WTC11 (cell line): ENCODE measurements at regions not wholly inside any gene's neighbourhood (a gene's known extent, or its start where the extent isn't known, plus 50 kb on each side); places are given as distances from the start of the nearest gene placed in this dataset.
"Not testable (repeated sequence)": the region's sequence is repeated elsewhere in the genome, so short reads cannot be mapped to it uniquely, and the experiment has no call there.

Experiments used
- ATAC-seq: fragments of 200-7000 bp; cut with Tn5 transposase; 2 replicates; pipeline ENCODE4 v1.10.0; 2021; ENCODE audit warnings: mild to moderate bottlenecking, moderate library complexity
- CTCF ChIA-PET: fragments of 300-600 bp; sonication (Branson Sonifier 250); formaldehyde crosslinking; loops from one replicate; lab custom pipeline; 2021; ENCODE audit warnings: antibody characterized with exemption; lab: Charles Lee
- POLR2A ChIA-PET: fragments of 350-600 bp; sonication (Branson Sonifier 250); formaldehyde crosslinking; loops from one replicate; lab custom pipeline; 2021; ENCODE audit warnings: antibody characterized with exemption; lab: Charles Lee
- DNase-seq: peaks from one replicate; pipeline ENCODE4 v3.0.0; 2021; ENCODE audit warnings: low spot score
- H3K27ac Mint-ChIP-seq: 2 replicates; pipeline ENCODE4 v1.8.0; 2021; ENCODE audit warnings: mixed read lengths
- H3K27me3 Mint-ChIP-seq: 2 replicates; pipeline ENCODE4 v1.8.0; 2021; ENCODE audit warnings: low read depth, mild to moderate bottlenecking, moderate library complexity, mixed read lengths
- H3K36me3 Mint-ChIP-seq: 2 replicates; pipeline ENCODE4 v1.8.0; 2021; ENCODE audit warnings: mixed read lengths
- H3K4me1 Mint-ChIP-seq: 2 replicates; pipeline ENCODE4 v1.8.0; 2022; ENCODE audit warnings: mixed read lengths
- H3K4me3 Mint-ChIP-seq: 2 replicates; pipeline ENCODE4 v1.8.0; 2021; ENCODE audit warnings: mild to moderate bottlenecking, moderate library complexity, mixed read lengths
- H3K9me3 Mint-ChIP-seq: 2 replicates; pipeline ENCODE4 v1.8.0; 2021; ENCODE audit warnings: mixed read lengths
- ELF4 ChIP-seq: sonication (generic); formaldehyde crosslinking; IDR thresholded peaks from 2 replicates; pipeline ENCODE4 v1.8.1; 2022; ENCODE audit warnings: low read depth, mild to moderate bottlenecking, moderate library complexity, missing genetic modification reagents
- EMX1 ChIP-seq: fragments of 250-450 bp; sonication (Bioruptor Pico); IDR thresholded peaks from 2 replicates; pipeline ENCODE4 v1.8.0; 2021; ENCODE audit warnings: mild to moderate bottlenecking
- FOXP1 ChIP-seq: sonication (generic); formaldehyde crosslinking; IDR thresholded peaks from 2 replicates; pipeline ENCODE4 v1.8.0; 2022; ENCODE audit warnings: missing genetic modification reagents, mild to moderate bottlenecking, moderate library complexity, borderline replicate concordance
- GTF2I ChIP-seq: fragments of 250-450 bp; sonication (Bioruptor Pico); conservative IDR thresholded peaks from 2 replicates; pipeline ENCODE4 v1.4.0; 2021; ENCODE audit warnings: mild to moderate bottlenecking
- KAT7 ChIP-seq: sonication (generic); formaldehyde crosslinking; IDR thresholded peaks from 2 replicates; pipeline ENCODE4 v1.8.1; 2023; ENCODE audit warnings: missing genetic modification reagents, mild to moderate bottlenecking, borderline replicate concordance
- RELA ChIP-seq: sonication (generic); formaldehyde crosslinking; IDR thresholded peaks from 2 replicates; pipeline ENCODE4 v1.8.1; 2022; ENCODE audit warnings: missing genetic modification reagents, mild to moderate bottlenecking, borderline replicate concordance
- TCF7 ChIP-seq: sonication (generic); formaldehyde crosslinking; IDR thresholded peaks from 2 replicates; pipeline ENCODE4 v1.8.0; 2022; ENCODE audit warnings: mild to moderate bottlenecking, low read depth, missing genetic modification reagents, moderate library complexity
- TP53 ChIP-seq: sonication (generic); formaldehyde crosslinking; IDR thresholded peaks from 2 replicates; pipeline ENCODE4 v1.8.1; 2023; ENCODE audit warnings: mild to moderate bottlenecking, missing genetic modification reagents
- ZNF219 ChIP-seq: sonication (generic); formaldehyde crosslinking; IDR thresholded peaks from 2 replicates; pipeline ENCODE4 v1.8.0; 2023; ENCODE audit warnings: missing genetic modification reagents, mild to moderate bottlenecking, borderline replicate concordance
- ZNF317 ChIP-seq: sonication (generic); formaldehyde crosslinking; IDR thresholded peaks from 2 replicates; pipeline ENCODE4 v1.8.1; 2023; ENCODE audit warnings: low read depth, mild to moderate bottlenecking, moderate library complexity, missing genetic modification reagents, borderline replicate concordance
- ZNF396 ChIP-seq: fragments of 250-450 bp; sonication (Bioruptor Pico); IDR thresholded peaks from 2 replicates; pipeline ENCODE4 v1.8.0; 2021; ENCODE audit warnings: mild to moderate bottlenecking, moderate library complexity, borderline replicate concordance
- TF ChIP-seq, protein P1 (sequence below): sonication (generic); formaldehyde crosslinking; IDR thresholded peaks from 2 replicates; pipeline ENCODE4 v1.8.1; 2022; ENCODE audit warnings: low read depth, missing genetic modification reagents, borderline replicate concordance
- TF ChIP-seq, protein P2 (sequence below): sonication (generic); formaldehyde crosslinking; IDR thresholded peaks from 2 replicates; pipeline ENCODE4 v1.8.1; 2023; ENCODE audit warnings: mild to moderate bottlenecking, missing genetic modification reagents
- TF ChIP-seq, protein P3 (sequence below): sonication (generic); formaldehyde crosslinking; IDR thresholded peaks from 2 replicates; pipeline ENCODE4 v1.8.1; 2022; ENCODE audit warnings: mild to moderate bottlenecking, moderate library complexity, missing genetic modification reagents
- TF ChIP-seq, protein P4 (sequence below): sonication (generic); formaldehyde crosslinking; IDR thresholded peaks from 2 replicates; pipeline ENCODE4 v1.8.1; 2023; ENCODE audit warnings: mild to moderate bottlenecking, moderate library complexity, missing genetic modification reagents
- TF ChIP-seq, protein P5 (sequence below): sonication (generic); formaldehyde crosslinking; IDR thresholded peaks from 2 replicates; pipeline ENCODE4 v1.8.0; 2022; ENCODE audit warnings: mild to moderate bottlenecking, missing genetic modification reagents
- TF ChIP-seq, protein P6 (sequence below): sonication (generic); formaldehyde crosslinking; IDR thresholded peaks from 2 replicates; pipeline ENCODE4 v1.8.0; 2022; ENCODE audit warnings: mild to moderate bottlenecking, missing genetic modification reagents
- TF ChIP-seq, protein P7 (sequence below): sonication (generic); formaldehyde crosslinking; IDR thresholded peaks from 2 replicates; pipeline ENCODE4 v1.8.1; 2023; ENCODE audit warnings: mild to moderate bottlenecking, missing genetic modification reagents, moderate library complexity
- TF ChIP-seq, protein P8 (sequence below): sonication (generic); formaldehyde crosslinking; IDR thresholded peaks from 2 replicates; pipeline ENCODE4 v1.8.1; 2023; ENCODE audit warnings: mild to moderate bottlenecking, missing genetic modification reagents

DNA sequence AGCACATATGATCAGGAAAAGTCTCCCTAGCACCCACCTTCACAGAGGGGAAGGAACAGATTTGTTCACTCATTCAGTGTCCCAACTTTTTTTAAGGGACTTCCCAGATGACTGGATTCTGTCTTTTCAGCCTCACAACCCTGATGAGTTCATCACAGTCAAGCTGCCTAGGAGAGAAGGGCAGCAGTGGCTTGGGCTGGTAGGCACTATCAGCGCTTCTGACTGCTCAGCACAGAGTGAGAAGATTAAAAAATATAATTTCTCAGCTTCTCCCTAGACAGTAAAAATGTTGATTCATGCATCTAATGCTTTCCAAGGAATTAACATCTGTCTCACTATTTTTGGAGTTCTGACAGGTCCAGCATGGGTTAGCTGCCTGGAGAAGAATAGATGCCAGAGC is 328.2 kb downstream of the DTHD1 start:
- peaks cover 40% of the 10 kb centered on the region for H3K9me3 Mint-ChIP-seq
- no peak overlapping the region for H3K4me3 Mint-ChIP-seq
- ATAC-seq (no peak), DNase-seq (no peak)
- POLR2A ChIA-PET: no interaction called here
- no peaks in the 10 kb centered on the region for H3K27me3 Mint-ChIP-seq
- TF ChIP-seq ZNF219 (no peak), EMX1 (CRISPR knock-in tag) (no peak)
- TF ChIP-seq, protein P1, sequence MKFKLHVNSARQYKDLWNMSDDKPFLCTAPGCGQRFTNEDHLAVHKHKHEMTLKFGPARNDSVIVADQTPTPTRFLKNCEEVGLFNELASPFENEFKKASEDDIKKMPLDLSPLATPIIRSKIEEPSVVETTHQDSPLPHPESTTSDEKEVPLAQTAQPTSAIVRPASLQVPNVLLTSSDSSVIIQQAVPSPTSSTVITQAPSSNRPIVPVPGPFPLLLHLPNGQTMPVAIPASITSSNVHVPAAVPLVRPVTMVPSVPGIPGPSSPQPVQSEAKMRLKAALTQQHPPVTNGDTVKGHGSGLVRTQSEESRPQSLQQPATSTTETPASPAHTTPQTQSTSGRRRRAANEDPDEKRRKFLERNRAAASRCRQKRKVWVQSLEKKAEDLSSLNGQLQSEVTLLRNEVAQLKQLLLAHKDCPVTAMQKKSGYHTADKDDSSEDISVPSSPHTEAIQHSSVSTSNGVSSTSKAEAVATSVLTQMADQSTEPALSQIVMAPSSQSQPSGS: no peak
- H3K36me3 Mint-ChIP-seq: peaks cover 18% of the 10 kb centered on the region
- CTCF ChIA-PET: no interaction called here
- H3K27ac Mint-ChIP-seq: no peak overlapping the region
- H3K4me1 Mint-ChIP-seq: no peaks in the 10 kb centered on the region

DNA sequence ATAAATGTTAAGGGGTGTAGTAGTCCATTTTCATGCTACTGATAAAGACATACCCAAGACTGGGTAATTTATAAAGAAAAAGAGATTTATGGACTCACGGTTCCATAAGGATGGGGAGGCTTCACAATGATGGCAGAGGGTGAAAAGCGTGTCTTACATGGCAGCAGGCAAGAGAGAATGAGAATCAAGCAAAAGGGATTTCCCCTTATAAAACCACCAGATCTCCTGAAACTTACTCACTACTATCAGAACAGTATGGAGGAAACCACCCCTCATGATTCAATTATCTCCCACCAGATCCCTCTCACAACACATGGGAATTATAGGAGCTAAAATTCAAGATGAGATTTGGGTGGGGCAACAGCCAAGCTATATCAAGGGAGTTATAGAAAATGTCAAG is 329.2 kb downstream of the DTHD1 start:
- DNase-seq (no peak), ATAC-seq (no peak)
- CTCF ChIA-PET: no interaction called here
- TF ChIP-seq, protein P2, sequence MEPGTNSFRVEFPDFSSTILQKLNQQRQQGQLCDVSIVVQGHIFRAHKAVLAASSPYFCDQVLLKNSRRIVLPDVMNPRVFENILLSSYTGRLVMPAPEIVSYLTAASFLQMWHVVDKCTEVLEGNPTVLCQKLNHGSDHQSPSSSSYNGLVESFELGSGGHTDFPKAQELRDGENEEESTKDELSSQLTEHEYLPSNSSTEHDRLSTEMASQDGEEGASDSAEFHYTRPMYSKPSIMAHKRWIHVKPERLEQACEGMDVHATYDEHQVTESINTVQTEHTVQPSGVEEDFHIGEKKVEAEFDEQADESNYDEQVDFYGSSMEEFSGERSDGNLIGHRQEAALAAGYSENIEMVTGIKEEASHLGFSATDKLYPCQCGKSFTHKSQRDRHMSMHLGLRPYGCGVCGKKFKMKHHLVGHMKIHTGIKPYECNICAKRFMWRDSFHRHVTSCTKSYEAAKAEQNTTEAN (CRISPR knock-in tag): no peak
- TF ChIP-seq, protein P3, sequence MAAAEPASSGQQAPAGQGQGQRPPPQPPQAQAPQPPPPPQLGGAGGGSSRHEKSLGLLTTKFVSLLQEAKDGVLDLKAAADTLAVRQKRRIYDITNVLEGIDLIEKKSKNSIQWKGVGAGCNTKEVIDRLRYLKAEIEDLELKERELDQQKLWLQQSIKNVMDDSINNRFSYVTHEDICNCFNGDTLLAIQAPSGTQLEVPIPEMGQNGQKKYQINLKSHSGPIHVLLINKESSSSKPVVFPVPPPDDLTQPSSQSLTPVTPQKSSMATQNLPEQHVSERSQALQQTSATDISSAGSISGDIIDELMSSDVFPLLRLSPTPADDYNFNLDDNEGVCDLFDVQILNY (CRISPR knock-in tag): no peak
- TF ChIP-seq, protein P4, sequence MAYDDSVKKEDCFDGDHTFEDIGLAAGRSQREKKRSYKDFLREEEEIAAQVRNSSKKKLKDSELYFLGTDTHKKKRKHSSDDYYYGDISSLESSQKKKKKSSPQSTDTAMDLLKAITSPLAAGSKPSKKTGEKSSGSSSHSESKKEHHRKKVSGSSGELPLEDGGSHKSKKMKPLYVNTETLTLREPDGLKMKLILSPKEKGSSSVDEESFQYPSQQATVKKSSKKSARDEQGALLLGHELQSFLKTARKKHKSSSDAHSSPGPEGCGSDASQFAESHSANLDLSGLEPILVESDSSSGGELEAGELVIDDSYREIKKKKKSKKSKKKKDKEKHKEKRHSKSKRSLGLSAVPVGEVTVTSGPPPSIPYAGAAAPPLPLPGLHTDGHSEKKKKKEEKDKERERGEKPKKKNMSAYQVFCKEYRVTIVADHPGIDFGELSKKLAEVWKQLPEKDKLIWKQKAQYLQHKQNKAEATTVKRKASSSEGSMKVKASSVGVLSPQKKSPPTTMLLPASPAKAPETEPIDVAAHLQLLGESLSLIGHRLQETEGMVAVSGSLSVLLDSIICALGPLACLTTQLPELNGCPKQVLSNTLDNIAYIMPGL (CRISPR knock-in tag): no peak
- TF ChIP-seq GTF2I: no peak
- no peak for TF ChIP-seq ELF4 (CRISPR knock-in tag)
- no peak for TF ChIP-seq FOXP1 (CRISPR knock-in tag)
- Mint-ChIP-seq H3K9me3 (peaks cover 41% of the 10 kb centered on the region), H3K4me1 (no peaks in the 10 kb centered on the region), H3K27me3 (no peaks in the 10 kb centered on the region), H3K4me3 (no peak overlapping the region), H3K36me3 (peaks cover 15% of the 10 kb centered on the region), H3K27ac (no peak overlapping the region)
- POLR2A ChIA-PET: no interaction called here

DNA sequence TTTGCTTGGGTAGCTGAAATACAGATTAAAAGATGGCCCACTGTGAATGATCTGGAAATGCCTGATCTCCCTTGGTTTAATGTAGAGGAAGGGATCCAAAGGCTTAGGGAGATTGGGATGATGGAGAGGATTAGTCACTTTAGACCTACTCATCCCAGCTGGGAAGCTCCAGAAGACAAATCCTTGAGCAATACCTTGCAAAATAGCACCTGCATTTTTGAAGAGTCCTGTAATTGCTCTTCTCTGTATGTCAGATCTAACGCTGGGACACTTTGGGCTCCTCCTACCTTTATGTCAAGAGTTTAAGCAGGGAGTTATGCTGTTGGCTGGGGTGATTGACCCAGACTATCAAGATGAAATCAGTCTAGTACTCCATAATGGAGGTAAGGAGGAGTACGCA is 331.7 kb downstream of the DTHD1 start:
- H3K4me3 Mint-ChIP-seq, H3K27ac Mint-ChIP-seq, ATAC-seq, POLR2A ChIA-PET, H3K4me1 Mint-ChIP-seq, CTCF ChIA-PET, DNase-seq, H3K27me3 Mint-ChIP-seq: not testable (repeated sequence)
- Mint-ChIP-seq H3K36me3 (peaks cover 23% of the 10 kb centered on the region), H3K9me3 (peaks cover 48% of the 10 kb centered on the region)

DNA sequence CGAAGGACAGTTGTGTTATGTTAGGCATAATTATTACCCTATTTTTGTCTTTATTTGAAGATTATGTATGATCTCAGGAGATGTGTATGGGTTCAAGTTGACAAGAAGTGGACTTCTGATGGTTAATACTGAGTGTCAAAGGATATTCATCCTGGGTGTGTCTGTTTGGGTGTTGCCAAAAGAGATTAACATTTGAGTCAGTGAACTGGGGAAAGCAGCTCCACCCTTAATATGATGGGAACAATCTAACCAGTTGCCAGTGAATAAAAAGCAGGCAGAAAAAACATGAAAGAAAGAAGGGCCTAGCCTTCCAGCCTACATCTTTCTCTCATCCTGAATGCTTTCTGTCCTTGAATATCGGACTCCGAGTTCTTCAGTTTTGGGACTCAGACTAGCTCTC is 332.6 kb downstream of the DTHD1 start:
- ChIA-PET CTCF (no interaction called here), POLR2A (no interaction called here)
- peaks cover 23% of the 10 kb centered on the region for H3K36me3 Mint-ChIP-seq
- peaks cover 3% of the 10 kb centered on the region; the same call in 1 of the 2 replicates for H3K4me1 Mint-ChIP-seq
- peaks cover 48% of the 10 kb centered on the region for H3K9me3 Mint-ChIP-seq
- no peak overlapping the region for H3K27ac Mint-ChIP-seq
- no peaks in the 10 kb centered on the region for H3K27me3 Mint-ChIP-seq
- DNase-seq (no peak), ATAC-seq (no peak)
- no peak overlapping the region for H3K4me3 Mint-ChIP-seq
- TF ChIP-seq TP53 (CRISPR knock-in tag) (no peak), RELA (no peak), TCF7 (no peak), ZNF396 (no peak), KAT7 (CRISPR knock-in tag) (no peak), ZNF317 (no peak)
- TF ChIP-seq, protein P5, sequence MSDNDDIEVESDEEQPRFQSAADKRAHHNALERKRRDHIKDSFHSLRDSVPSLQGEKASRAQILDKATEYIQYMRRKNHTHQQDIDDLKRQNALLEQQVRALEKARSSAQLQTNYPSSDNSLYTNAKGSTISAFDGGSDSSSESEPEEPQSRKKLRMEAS (CRISPR knock-in tag): no peak
- TF ChIP-seq, protein P6, sequence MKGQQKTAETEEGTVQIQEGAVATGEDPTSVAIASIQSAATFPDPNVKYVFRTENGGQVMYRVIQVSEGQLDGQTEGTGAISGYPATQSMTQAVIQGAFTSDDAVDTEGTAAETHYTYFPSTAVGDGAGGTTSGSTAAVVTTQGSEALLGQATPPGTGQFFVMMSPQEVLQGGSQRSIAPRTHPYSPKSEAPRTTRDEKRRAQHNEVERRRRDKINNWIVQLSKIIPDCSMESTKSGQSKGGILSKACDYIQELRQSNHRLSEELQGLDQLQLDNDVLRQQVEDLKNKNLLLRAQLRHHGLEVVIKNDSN (CRISPR knock-in tag): no peak
- TF ChIP-seq, protein P3 (CRISPR knock-in tag): no peak
- TF ChIP-seq, protein P7, sequence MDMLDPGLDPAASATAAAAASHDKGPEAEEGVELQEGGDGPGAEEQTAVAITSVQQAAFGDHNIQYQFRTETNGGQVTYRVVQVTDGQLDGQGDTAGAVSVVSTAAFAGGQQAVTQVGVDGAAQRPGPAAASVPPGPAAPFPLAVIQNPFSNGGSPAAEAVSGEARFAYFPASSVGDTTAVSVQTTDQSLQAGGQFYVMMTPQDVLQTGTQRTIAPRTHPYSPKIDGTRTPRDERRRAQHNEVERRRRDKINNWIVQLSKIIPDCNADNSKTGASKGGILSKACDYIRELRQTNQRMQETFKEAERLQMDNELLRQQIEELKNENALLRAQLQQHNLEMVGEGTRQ (CRISPR knock-in tag): no peak
- TF ChIP-seq, protein P8, sequence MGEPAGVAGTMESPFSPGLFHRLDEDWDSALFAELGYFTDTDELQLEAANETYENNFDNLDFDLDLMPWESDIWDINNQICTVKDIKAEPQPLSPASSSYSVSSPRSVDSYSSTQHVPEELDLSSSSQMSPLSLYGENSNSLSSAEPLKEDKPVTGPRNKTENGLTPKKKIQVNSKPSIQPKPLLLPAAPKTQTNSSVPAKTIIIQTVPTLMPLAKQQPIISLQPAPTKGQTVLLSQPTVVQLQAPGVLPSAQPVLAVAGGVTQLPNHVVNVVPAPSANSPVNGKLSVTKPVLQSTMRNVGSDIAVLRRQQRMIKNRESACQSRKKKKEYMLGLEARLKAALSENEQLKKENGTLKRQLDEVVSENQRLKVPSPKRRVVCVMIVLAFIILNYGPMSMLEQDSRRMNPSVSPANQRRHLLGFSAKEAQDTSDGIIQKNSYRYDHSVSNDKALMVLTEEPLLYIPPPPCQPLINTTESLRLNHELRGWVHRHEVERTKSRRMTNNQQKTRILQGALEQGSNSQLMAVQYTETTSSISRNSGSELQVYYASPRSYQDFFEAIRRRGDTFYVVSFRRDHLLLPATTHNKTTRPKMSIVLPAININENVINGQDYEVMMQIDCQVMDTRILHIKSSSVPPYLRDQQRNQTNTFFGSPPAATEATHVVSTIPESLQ (CRISPR knock-in tag): no peak
